K562 (cell line): ENCODE measurements at regions not wholly inside any gene's neighbourhood (a gene's known extent, or its start where the extent isn't known, plus 50 kb on each side); places are given as distances from the start of the nearest gene placed in this dataset.

Source experiments
- ATAC-seq: fragments of 200-7000 bp; cut with Tn5 transposase; 3 replicates; pipeline ENCODE4 v1.9.1; 2020; ENCODE audit warnings: moderate library complexity
- BruUV-seq: library from RNA; stranded (reverse); fragments of 400-500 nt; replicated peaks from 2 replicates; lab custom pipeline; 2021; lab: Mats Ljungman, UMichigan
- CTCF ChIA-PET: fragments of 300-600 bp; formaldehyde crosslinking; extraction: SDS; loops from one replicate; lab custom pipeline; 2021; ENCODE audit warnings: low intra/inter-chr PET ratio; lab: Yijun Ruan, JAX
- POLR2A ChIA-PET: fragments of 300-600, 350-650 bp; sonication (Branson Sonifier 250); formaldehyde crosslinking; extraction: SDS; loops from one replicate; lab custom pipeline; 2021; ENCODE audit warnings: antibody characterized with exemption, inconsistent platforms; lab: Yijun Ruan, JAX
- DNase-seq, 4 experiments: peaks; one replicate each; pipeline versions ENCODE4 v3.0.0 to v3.0.0-alpha.2; 2011 to 2018; ENCODE audit warnings: low spot score in 3 of 4, mixed read lengths in 3 of 4; ENCODE audit errors: extremely low read depth in 1 of 4
- FAIRE-seq: peaks from 2 replicates; lab custom pipeline; 2011; peaks lifted over from hg19 to GRCh38; lab: Jason Lieb, UNC
- H2AFZ ChIP-seq: 2 replicates; pipeline ENCODE4 v1.6.0; 2011; ENCODE audit warnings: low read depth, low read length, control low read depth, inconsistent platforms
- H3K27ac ChIP-seq: fragments of 200-600 bp; 3 replicates; pipeline ENCODE4 v1.8.0; 2011; ENCODE audit warnings: low read depth, mild to moderate bottlenecking, control low read depth, inconsistent platforms, low read length, moderate library complexity, mixed read lengths; ENCODE audit errors: extremely low read depth
- H3K27me3 ChIP-seq, 2 experiments: fragments of 300-600 bp in 1 of 2; 2 replicates in 1 of 2; 3 replicates in 1 of 2; pipeline versions ENCODE4 v1.6.0 to v1.8.0; 2011; ENCODE audit warnings: inconsistent platforms in 2 of 2, low read length in 2 of 2, mild to moderate bottlenecking in 1 of 2, mixed read lengths in 1 of 2, moderate library complexity in 1 of 2; ENCODE audit not compliant: control insufficient read depth in 2 of 2, insufficient read depth in 2 of 2
- H3K36me3 ChIP-seq: fragments of 300-600 bp; 3 replicates; pipeline ENCODE4 v1.8.0; 2011; ENCODE audit warnings: mild to moderate bottlenecking, low read length, inconsistent platforms; ENCODE audit not compliant: control insufficient read depth, insufficient read depth
- H3K4me1 ChIP-seq, 2 experiments: fragments of 200-600 bp in 1 of 2; replicated peaks in 1 of 2; 2 replicates in 1 of 2; 3 replicates in 1 of 2; pipeline versions ENCODE4 v1.5.1 to v1.8.0; 2011; ENCODE audit warnings: inconsistent platforms in 2 of 2, low read length in 2 of 2, mild to moderate bottlenecking in 1 of 2, mixed read lengths in 1 of 2, moderate library complexity in 1 of 2; ENCODE audit not compliant: control insufficient read depth in 2 of 2, insufficient read depth in 2 of 2
- H3K4me2 ChIP-seq: 2 replicates; pipeline ENCODE4 v1.6.1; 2011; ENCODE audit warnings: low read length, control low read depth, inconsistent platforms, mixed read lengths; ENCODE audit not compliant: insufficient read depth
- H3K4me3 ChIP-seq: fragments of 200-600 bp; sonication (generic), shearing (Covaris generic); 2 replicates; pipeline ENCODE4 v1.5.1; 2016; ENCODE audit warnings: control low read depth, inconsistent platforms
- H3K79me2 ChIP-seq: fragments of 200-600 bp; 3 replicates; pipeline ENCODE4 v1.8.0; 2011; ENCODE audit warnings: low read length, inconsistent platforms; ENCODE audit not compliant: control insufficient read depth, insufficient read depth
- H3K9ac ChIP-seq, 2 experiments: 2 replicates each; pipeline versions ENCODE4 v1.6.0 to v1.6.1; 2011; ENCODE audit warnings: low read depth in 2 of 2, low read length in 2 of 2, control low read depth in 1 of 2, inconsistent platforms in 1 of 2, mild to moderate bottlenecking in 1 of 2, mixed read lengths in 1 of 2; ENCODE audit not compliant: insufficient read depth in 1 of 2
- H3K9me1 ChIP-seq: one replicate; pipeline ENCODE4 v1.6.0; 2011; ENCODE audit warnings: inconsistent platforms, mild to moderate bottlenecking, low read length, moderate library complexity; ENCODE audit not compliant: control insufficient read depth, insufficient read depth
- H3K9me3 ChIP-seq: replicated peaks from 2 replicates; pipeline ENCODE4 v1.5.1; 2011; ENCODE audit warnings: low read depth, low read length, inconsistent platforms; ENCODE audit not compliant: control insufficient read depth, insufficient read depth
- H4K20me1 ChIP-seq: replicated peaks from 2 replicates; pipeline ENCODE4 v1.6.1; 2011; ENCODE audit warnings: low read length, inconsistent platforms, mixed read lengths; ENCODE audit not compliant: control insufficient read depth, insufficient read depth
- CBX5 ChIP-seq: IDR thresholded peaks from 2 replicates; pipeline ENCODE4 v1.6.1; 2014; ENCODE audit warnings: low read depth, borderline replicate concordance
- ESRRA ChIP-seq: fragments of 450-650 bp; IDR thresholded peaks from 2 replicates; pipeline ENCODE4 v1.6.1; 2014; ENCODE audit warnings: low read depth, mild to moderate bottlenecking, moderate library complexity, borderline replicate concordance
- HIVEP1 ChIP-seq: fragments of 250-450 bp; sonication (Bioruptor Pico); IDR thresholded peaks from 2 replicates; pipeline ENCODE4 v1.4.0; 2020; ENCODE audit warnings: mild to moderate bottlenecking
- HSF4 ChIP-seq: fragments of 250-450 bp; sonication (Bioruptor Pico); IDR thresholded peaks from 2 replicates; pipeline ENCODE4 v2.1.2; 2022; ENCODE audit warnings: mild to moderate bottlenecking, moderate library complexity, borderline replicate concordance
- MTA1 ChIP-seq: fragments of 450-650 bp; IDR thresholded peaks from 2 replicates; pipeline ENCODE4 v1.6.1; 2017; ENCODE audit warnings: borderline replicate concordance
- PML ChIP-seq: IDR thresholded peaks from 2 replicates; pipeline ENCODE4 v1.6.1; 2012; ENCODE audit warnings: low read length, inconsistent platforms
- PTBP1 ChIP-seq: fragments of 200-400 bp; formaldehyde crosslinking; IDR thresholded peaks from 2 replicates; pipeline ENCODE4 v1.6.1; 2017; ENCODE audit warnings: low read depth, low read length
- RBBP5 ChIP-seq: fragments of 200-600 bp; sonication (generic); IDR thresholded peaks from 2 replicates; pipeline ENCODE4 v1.6.1; 2012; ENCODE audit warnings: borderline replicate concordance, mild to moderate bottlenecking, low read length, control low read depth, inconsistent platforms; ENCODE audit not compliant: insufficient read depth, poor library complexity, severe bottlenecking
- ZNF184 ChIP-seq: sonication (generic); formaldehyde crosslinking; IDR thresholded peaks from 2 replicates; pipeline ENCODE4 v1.5.0; 2020; ENCODE audit warnings: missing genetic modification reagents
- ZNF324 ChIP-seq: fragments of 250-450 bp; sonication (Bioruptor Pico); IDR thresholded peaks from 2 replicates; pipeline ENCODE4 v1.4.0; 2020; ENCODE audit warnings: mild to moderate bottlenecking
- ZNF830 ChIP-seq: fragments of 250-450 bp; sonication (Bioruptor Pico); IDR thresholded peaks from 2 replicates; pipeline ENCODE4 v1.5.0; 2021; ENCODE audit warnings: mild to moderate bottlenecking
- ZSCAN29 ChIP-seq: fragments of 450-650 bp; IDR thresholded peaks from 2 replicates; pipeline ENCODE4 v1.6.1; 2017
- in situ Hi-C: fragments of 300-500 bp; cut with MboI; formaldehyde crosslinking; loops from 4 replicates; pipeline ENCODE4 v1.15.0; 2018; ENCODE audit warnings: inconsistent platforms, mixed read lengths
- intact Hi-C: fragments of 100-400 bp; cut with micrococcal nuclease; formaldehyde crosslinking; loops from 2 replicates; pipeline ENCODE4 v1.14.2; 2022
- TF ChIP-seq, protein P1 (sequence below): fragments of 250-450 bp; sonication (Bioruptor Pico); IDR thresholded peaks from 2 replicates; pipeline ENCODE4 v1.8.0; 2021; ENCODE audit warnings: moderate library complexity, mild to moderate bottlenecking, inconsistent platforms
- TF ChIP-seq, protein P2 (sequence below): sonication (generic); formaldehyde crosslinking; IDR thresholded peaks from 2 replicates; pipeline ENCODE4 v1.8.0; 2023; ENCODE audit warnings: mild to moderate bottlenecking, missing genetic modification reagents
- TF ChIP-seq, protein P3 (sequence below): fragments of 250-450 bp; sonication (Bioruptor Pico); IDR thresholded peaks from 2 replicates; pipeline ENCODE4 v1.5.0; 2021

GRCh38 chr11:79550809-79551208, 110.0 kb upstream of the TENM4 start:
- H3K27me3 ChIP-seq = no peaks in the 10 kb centered on the region
- H4K20me1 ChIP-seq = no peaks in the 10 kb centered on the region
- no TSS peak for BruUV-seq
- POLR2A ChIA-PET = no interaction called here
- H2AFZ ChIP-seq = no peak overlapping the region
- no peak for FAIRE-seq
- H3K79me2 ChIP-seq = no peaks in the 10 kb centered on the region
- no peak overlapping the region for H3K4me3 ChIP-seq
- no peak overlapping the region for H3K9ac ChIP-seq
- no peaks in the 10 kb centered on the region for H3K4me1 ChIP-seq
- no peaks in the 10 kb centered on the region for H3K9me3 ChIP-seq
- CTCF ChIA-PET = no interaction called here
- in situ Hi-C loops (no loop called here), intact Hi-C loops (no loop called here)
- H3K4me2 ChIP-seq = no peak overlapping the region
- no peak for DNase-seq
- H3K27ac ChIP-seq = no peak overlapping the region
- H3K36me3 ChIP-seq = no peaks in the 10 kb centered on the region
- H3K9me1 ChIP-seq = no peaks in the 10 kb centered on the region
- no peak for ATAC-seq
- TF ChIP-seq ZNF830 (CRISPR knock-in tag) = no peak
- TF ChIP-seq RBBP5 = no peak
- TF ChIP-seq ZSCAN29 = no peak
- TF ChIP-seq, protein P1, sequence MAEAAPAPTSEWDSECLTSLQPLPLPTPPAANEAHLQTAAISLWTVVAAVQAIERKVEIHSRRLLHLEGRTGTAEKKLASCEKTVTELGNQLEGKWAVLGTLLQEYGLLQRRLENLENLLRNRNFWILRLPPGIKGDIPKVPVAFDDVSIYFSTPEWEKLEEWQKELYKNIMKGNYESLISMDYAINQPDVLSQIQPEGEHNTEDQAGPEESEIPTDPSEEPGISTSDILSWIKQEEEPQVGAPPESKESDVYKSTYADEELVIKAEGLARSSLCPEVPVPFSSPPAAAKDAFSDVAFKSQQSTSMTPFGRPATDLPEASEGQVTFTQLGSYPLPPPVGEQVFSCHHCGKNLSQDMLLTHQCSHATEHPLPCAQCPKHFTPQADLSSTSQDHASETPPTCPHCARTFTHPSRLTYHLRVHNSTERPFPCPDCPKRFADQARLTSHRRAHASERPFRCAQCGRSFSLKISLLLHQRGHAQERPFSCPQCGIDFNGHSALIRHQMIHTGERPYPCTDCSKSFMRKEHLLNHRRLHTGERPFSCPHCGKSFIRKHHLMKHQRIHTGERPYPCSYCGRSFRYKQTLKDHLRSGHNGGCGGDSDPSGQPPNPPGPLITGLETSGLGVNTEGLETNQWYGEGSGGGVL (CRISPR knock-in tag) = no peak
- no peak for TF ChIP-seq ZNF324 (CRISPR knock-in tag)
- TF ChIP-seq HIVEP1 (CRISPR knock-in tag) = no peak
- no peak for TF ChIP-seq CBX5
- TF ChIP-seq ZNF184 (CRISPR knock-in tag) = no peak
- no peak for TF ChIP-seq PTBP1
- TF ChIP-seq HSF4 = no peak
- no peak for TF ChIP-seq ESRRA
- no peak for TF ChIP-seq MTA1
- TF ChIP-seq, protein P2, sequence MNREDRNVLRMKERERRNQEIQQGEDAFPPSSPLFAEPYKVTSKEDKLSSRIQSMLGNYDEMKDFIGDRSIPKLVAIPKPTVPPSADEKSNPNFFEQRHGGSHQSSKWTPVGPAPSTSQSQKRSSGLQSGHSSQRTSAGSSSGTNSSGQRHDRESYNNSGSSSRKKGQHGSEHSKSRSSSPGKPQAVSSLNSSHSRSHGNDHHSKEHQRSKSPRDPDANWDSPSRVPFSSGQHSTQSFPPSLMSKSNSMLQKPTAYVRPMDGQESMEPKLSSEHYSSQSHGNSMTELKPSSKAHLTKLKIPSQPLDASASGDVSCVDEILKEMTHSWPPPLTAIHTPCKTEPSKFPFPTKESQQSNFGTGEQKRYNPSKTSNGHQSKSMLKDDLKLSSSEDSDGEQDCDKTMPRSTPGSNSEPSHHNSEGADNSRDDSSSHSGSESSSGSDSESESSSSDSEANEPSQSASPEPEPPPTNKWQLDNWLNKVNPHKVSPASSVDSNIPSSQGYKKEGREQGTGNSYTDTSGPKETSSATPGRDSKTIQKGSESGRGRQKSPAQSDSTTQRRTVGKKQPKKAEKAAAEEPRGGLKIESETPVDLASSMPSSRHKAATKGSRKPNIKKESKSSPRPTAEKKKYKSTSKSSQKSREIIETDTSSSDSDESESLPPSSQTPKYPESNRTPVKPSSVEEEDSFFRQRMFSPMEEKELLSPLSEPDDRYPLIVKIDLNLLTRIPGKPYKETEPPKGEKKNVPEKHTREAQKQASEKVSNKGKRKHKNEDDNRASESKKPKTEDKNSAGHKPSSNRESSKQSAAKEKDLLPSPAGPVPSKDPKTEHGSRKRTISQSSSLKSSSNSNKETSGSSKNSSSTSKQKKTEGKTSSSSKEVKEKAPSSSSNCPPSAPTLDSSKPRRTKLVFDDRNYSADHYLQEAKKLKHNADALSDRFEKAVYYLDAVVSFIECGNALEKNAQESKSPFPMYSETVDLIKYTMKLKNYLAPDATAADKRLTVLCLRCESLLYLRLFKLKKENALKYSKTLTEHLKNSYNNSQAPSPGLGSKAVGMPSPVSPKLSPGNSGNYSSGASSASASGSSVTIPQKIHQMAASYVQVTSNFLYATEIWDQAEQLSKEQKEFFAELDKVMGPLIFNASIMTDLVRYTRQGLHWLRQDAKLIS (CRISPR knock-in tag) = no peak
- TF ChIP-seq, protein P3, sequence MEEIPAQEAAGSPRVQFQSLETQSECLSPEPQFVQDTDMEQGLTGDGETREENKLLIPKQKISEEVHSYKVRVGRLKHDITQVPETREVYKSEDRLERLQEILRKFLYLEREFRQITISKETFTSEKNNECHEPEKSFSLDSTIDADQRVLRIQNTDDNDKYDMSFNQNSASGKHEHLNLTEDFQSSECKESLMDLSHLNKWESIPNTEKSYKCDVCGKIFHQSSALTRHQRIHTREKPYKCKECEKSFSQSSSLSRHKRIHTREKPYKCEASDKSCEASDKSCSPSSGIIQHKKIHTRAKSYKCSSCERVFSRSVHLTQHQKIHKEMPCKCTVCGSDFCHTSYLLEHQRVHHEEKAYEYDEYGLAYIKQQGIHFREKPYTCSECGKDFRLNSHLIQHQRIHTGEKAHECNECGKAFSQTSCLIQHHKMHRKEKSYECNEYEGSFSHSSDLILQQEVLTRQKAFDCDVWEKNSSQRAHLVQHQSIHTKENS (CRISPR knock-in tag) = no peak
- TF ChIP-seq PML = no peak
